Ishikawa (cell line): ENCODE measurements at regions not wholly inside any gene's neighbourhood (a gene's known extent, or its start where the extent isn't known, plus 50 kb on each side); places are given as distances from the start of the nearest gene placed in this dataset.

Experiments used
- CEBPB ChIP-seq: IDR thresholded peaks from 2 replicates; pipeline ENCODE4 v1.6.1; 2012
- CREB1 ChIP-seq: IDR thresholded peaks from 2 replicates; pipeline ENCODE4 v1.6.1; 2012; ENCODE audit warnings: low read depth
- EGR1 ChIP-seq: IDR thresholded peaks from 2 replicates; pipeline ENCODE4 v1.6.1; 2012
- EP300 ChIP-seq: IDR thresholded peaks from 2 replicates; pipeline ENCODE4 v1.6.1; 2012; ENCODE audit warnings: borderline replicate concordance
- FOXM1 ChIP-seq: IDR thresholded peaks from 2 replicates; pipeline ENCODE4 v1.6.1; 2012; ENCODE audit warnings: low read depth, borderline replicate concordance
- MAX ChIP-seq: IDR thresholded peaks from 2 replicates; pipeline ENCODE4 v1.6.1; 2012
- NFIC ChIP-seq: IDR thresholded peaks from 2 replicates; pipeline ENCODE4 v1.6.1; 2012
- RAD21 ChIP-seq: IDR thresholded peaks from 2 replicates; pipeline ENCODE4 v1.6.1; 2012; ENCODE audit warnings: low read depth
- REST ChIP-seq: IDR thresholded peaks from 2 replicates; pipeline ENCODE4 v1.6.1; 2012; ENCODE audit warnings: low read depth, mild to moderate bottlenecking
- TAF1 ChIP-seq: IDR thresholded peaks from 2 replicates; pipeline ENCODE4 v1.6.1; 2012; ENCODE audit warnings: low read depth, mild to moderate bottlenecking
- TCF12 ChIP-seq: IDR thresholded peaks from 2 replicates; pipeline ENCODE4 v1.6.1; 2012; ENCODE audit warnings: low read depth
- TEAD4 ChIP-seq: IDR thresholded peaks from 2 replicates; pipeline ENCODE4 v1.6.1; 2012
- USF1 ChIP-seq: IDR thresholded peaks from 2 replicates; pipeline ENCODE4 v1.6.1; 2012
- YY1 ChIP-seq: IDR thresholded peaks from 2 replicates; pipeline ENCODE4 v1.6.1; 2012; ENCODE audit warnings: low read depth
- ZBTB7A ChIP-seq: IDR thresholded peaks from 2 replicates; pipeline ENCODE4 v1.6.1; 2012; ENCODE audit warnings: low read depth

GRCh38 chr12:33596061-33596460 is 156.4 kb upstream of the SYT10 start:
- TF ChIP-seq FOXM1: no peak

GRCh38 chr12:33596814-33597213 is 157.2 kb upstream of the SYT10 start:
- TF ChIP-seq MAX (no peak), TEAD4 (no peak), CEBPB (no peak), EGR1 (no peak), ZBTB7A (no peak), EP300 (no peak), NFIC (no peak), FOXM1 (no peak), TCF12 (no peak)

- no peak for TF ChIP-seq NFIC
- TF ChIP-seq FOXM1: no peak
Measured at GRCh38 chr12:33602515-33602914, 162.9 kb upstream of the SYT10 start.

- TF ChIP-seq RAD21 (peak; percentile 38), MAX (no peak)
Measured at GRCh38 chr12:33605757-33606156, 166.1 kb upstream of the SYT10 start.

GRCh38 chr12:33609910-33610309 is 170.3 kb upstream of the SYT10 start:
- TF ChIP-seq YY1 (no peak), EGR1 (no peak), NFIC (no peak), FOXM1 (no peak), TAF1 (no peak), TCF12 (no peak), TEAD4 (no peak)

- TF ChIP-seq REST: no peak
- TF ChIP-seq ZBTB7A: no peak
- TF ChIP-seq NFIC: no peak
- TF ChIP-seq USF1: no peak
- no peak for TF ChIP-seq TEAD4
- TF ChIP-seq RAD21: no peak
- TF ChIP-seq CREB1: no peak
- TF ChIP-seq EGR1: no peak
- TF ChIP-seq YY1: no peak
- TF ChIP-seq FOXM1: no peak
- TF ChIP-seq MAX: no peak
- no peak for TF ChIP-seq CEBPB
- no peak for TF ChIP-seq TCF12
- TF ChIP-seq EP300: no peak
Measured at GRCh38 chr12:33614630-33615029, 175.0 kb upstream of the SYT10 start.

- TF ChIP-seq CREB1 (no peak), TAF1 (no peak), RAD21 (no peak), USF1 (no peak), TCF12 (no peak), MAX (no peak), YY1 (no peak), CEBPB (no peak), TEAD4 (no peak), NFIC (no peak), FOXM1 (no peak), EGR1 (no peak), REST (no peak), ZBTB7A (no peak), EP300 (no peak)
Measured at GRCh38 chr12:33617218-33617617, 177.6 kb upstream of the SYT10 start.
